Gastrocnemius medialis (tissue), 4 donors: ENCODE measurements at regions not wholly inside any gene's neighbourhood (a gene's known extent, or its start where the extent isn't known, plus 50 kb on each side); places are given as distances from the start of the nearest gene placed in this dataset.

ENCODE experiments used
- POLR2A ChIP-seq, 2 donors: fragments of 450-650 bp; IDR thresholded peaks; one replicate each; pipeline ENCODE4 v1.6.1; 2017; ENCODE audit warnings: antibody characterized with exemption in 2 of 2, mild to moderate bottlenecking in 2 of 2, moderate library complexity in 2 of 2
- TF ChIP-seq, protein P1 (sequence below), 5 experiments: fragments of 450-650 bp in 3 of 5; fragments of 200-600 bp in 2 of 5; sonication (generic) in 2 of 5; IDR thresholded peaks in 4 of 5; conservative IDR thresholded peaks in 1 of 5; 1 replicate in 4 of 5; 2 replicates in 1 of 5; pipeline ENCODE4 v1.5.1; 2016 to 2019; ENCODE audit warnings: antibody characterized with exemption in 5 of 5, mild to moderate bottlenecking in 3 of 5, moderate library complexity in 3 of 5

DNA sequence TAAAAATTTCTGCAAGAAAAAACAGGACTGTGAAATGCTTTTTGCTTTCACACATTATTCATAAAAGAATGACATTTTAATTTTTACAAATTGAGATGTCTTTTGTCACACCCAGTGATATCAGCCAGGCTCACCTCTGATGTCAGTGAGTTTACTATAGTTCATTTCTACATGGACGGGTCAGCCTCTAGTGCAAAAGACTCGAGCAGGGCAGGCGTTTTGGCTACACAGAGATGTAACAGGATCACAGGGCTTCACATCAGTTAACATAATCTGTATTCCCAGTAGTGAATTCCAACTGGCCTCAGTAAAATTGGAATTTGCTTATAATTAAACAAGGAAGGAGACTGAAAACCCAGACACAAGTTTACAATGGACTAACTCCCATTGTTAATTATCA, 275.6 kb upstream of the ZSWIM2 start:
- TF ChIP-seq, protein P1, sequence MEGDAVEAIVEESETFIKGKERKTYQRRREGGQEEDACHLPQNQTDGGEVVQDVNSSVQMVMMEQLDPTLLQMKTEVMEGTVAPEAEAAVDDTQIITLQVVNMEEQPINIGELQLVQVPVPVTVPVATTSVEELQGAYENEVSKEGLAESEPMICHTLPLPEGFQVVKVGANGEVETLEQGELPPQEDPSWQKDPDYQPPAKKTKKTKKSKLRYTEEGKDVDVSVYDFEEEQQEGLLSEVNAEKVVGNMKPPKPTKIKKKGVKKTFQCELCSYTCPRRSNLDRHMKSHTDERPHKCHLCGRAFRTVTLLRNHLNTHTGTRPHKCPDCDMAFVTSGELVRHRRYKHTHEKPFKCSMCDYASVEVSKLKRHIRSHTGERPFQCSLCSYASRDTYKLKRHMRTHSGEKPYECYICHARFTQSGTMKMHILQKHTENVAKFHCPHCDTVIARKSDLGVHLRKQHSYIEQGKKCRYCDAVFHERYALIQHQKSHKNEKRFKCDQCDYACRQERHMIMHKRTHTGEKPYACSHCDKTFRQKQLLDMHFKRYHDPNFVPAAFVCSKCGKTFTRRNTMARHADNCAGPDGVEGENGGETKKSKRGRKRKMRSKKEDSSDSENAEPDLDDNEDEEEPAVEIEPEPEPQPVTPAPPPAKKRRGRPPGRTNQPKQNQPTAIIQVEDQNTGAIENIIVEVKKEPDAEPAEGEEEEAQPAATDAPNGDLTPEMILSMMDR (IDR thresholded peaks at IDR 0.05 in 4 of 5, conservative IDR thresholded peaks at IDR 0.05 in 1 of 5) = no peak
- no peak for TF ChIP-seq POLR2A (IDR thresholded peaks at IDR 0.05)
